ENCODE measurements at regions not wholly inside any gene's neighbourhood (a gene's known extent, or its start where the extent isn't known, plus 50 kb on each side); places are given as distances from the start of the nearest gene placed in this dataset.
A peak's percentile ranks its signal among the peaks of the same experiment; 100 is the strongest.

GRCh38 chr9:83167126-83167525, 104.2 kb upstream of the RASEF start (continued):
- TF ChIP-seq ZNF114 (CRISPR knock-in tag; IDR thresholded peaks at IDR 0.05) (no peak), CREB1 (CRISPR knock-in tag; IDR thresholded peaks at IDR 0.05; ENCODE audit: low read depth) (no peak), ETS1 (IDR thresholded peaks at IDR 0.05) (no peak), REST (IDR thresholded peaks at IDR 0.05; ENCODE audit: unreplicated experiment) (no peak), EZH2 (IDR thresholded peaks at IDR 0.05; ENCODE audit: low read depth, unreplicated experiment) (no peak)

- Histone ChIP-seq H3K36me3 (ENCODE audit: insufficient read depth) (no peaks in the 10 kb centered on the region), H3K27me3 (ENCODE audit: insufficient read depth) (no peaks in the 10 kb centered on the region), H3F3A (replicated peaks; ENCODE audit: low read depth) (no peaks in the 10 kb centered on the region), H3K4me3 (no peak overlapping the region), H3K9me2 (ENCODE audit: insufficient read depth) (no peaks in the 10 kb centered on the region), H4K20me1 (replicated peaks; ENCODE audit: insufficient read depth) (no peaks in the 10 kb centered on the region), H3K4me1 (ENCODE audit: insufficient read depth) (no peaks in the 10 kb centered on the region), H2AFZ (0 out of 2 replicates have a peak overlapping the region, but pooled peaks have one; percentile 9), H3K27ac (ENCODE audit: low read depth) (no peak overlapping the region), H3K4me2 (no peak overlapping the region), H3K79me2 (replicated peaks; ENCODE audit: insufficient read depth) (no peaks in the 10 kb centered on the region)
- Mint-ChIP-seq H3K9me3 (peaks cover 8% of the 10 kb centered on the region), H3K27ac (no peak overlapping the region), H3K4me1 (no peaks in the 10 kb centered on the region), H3K27me3 (ENCODE audit: insufficient read depth, low read depth, poor library complexity) (no peaks in the 10 kb centered on the region), H3K4me3 (no peak overlapping the region), H3K36me3 (ENCODE audit: low read depth) (no peaks in the 10 kb centered on the region)
- DNase-seq (ENCODE audit: low spot score): no peak
- TF ChIP-seq STAT1 (IDR thresholded peaks at IDR 0.05; ENCODE audit: unreplicated experiment): no peak
- no peak for TF ChIP-seq EZH2phosphoT487 (IDR thresholded peaks at IDR 0.05; ENCODE audit: unreplicated experiment)
- TF ChIP-seq CTCF (conservative IDR thresholded peaks at IDR 0.05; ENCODE audit: low read depth in 2 of 2): no peak
- no peak for ATAC-seq
These were observed 103.4 kb upstream of the RASEF start for GRCh38 chr9:83166372-83166771.
